GM12875 (cell line): ENCODE measurements at regions not wholly inside any gene's neighbourhood (a gene's known extent, or its start where the extent isn't known, plus 50 kb on each side); places are given as distances from the start of the nearest gene placed in this dataset.

Experiments
- H3K4me3 ChIP-seq: one replicate; pipeline ENCODE4 v1.5.1; 2011; ENCODE audit warnings: low read depth, low read length, control low read depth
- CTCF ChIP-seq: IDR thresholded peaks from 2 replicates; pipeline ENCODE4 v1.5.1; 2011; ENCODE audit warnings: low read depth, mild to moderate bottlenecking, control low read depth, inconsistent platforms, low read length, moderate library complexity, borderline replicate concordance; ENCODE audit not compliant: insufficient read depth

- no peak overlapping the region for H3K4me3 ChIP-seq
- no peak for TF ChIP-seq CTCF
Measured at GRCh38 chr12:67579662-67580003, 68.9 kb upstream of the DYRK2 start.

- no peak overlapping the region for H3K4me3 ChIP-seq
- TF ChIP-seq CTCF: no peak
Measured at GRCh38 chr12:67582238-67582834, 66.2 kb upstream of the DYRK2 start.

GRCh38 chr12:67582844-67583243, 65.7 kb upstream of the DYRK2 start:
- no peak for TF ChIP-seq CTCF
- no peak overlapping the region for H3K4me3 ChIP-seq

- no peak for TF ChIP-seq CTCF
- H3K4me3 ChIP-seq: no peak overlapping the region
Measured at GRCh38 chr12:67586951-67587350, 61.6 kb upstream of the DYRK2 start.

GRCh38 chr12:67589078-67589477, 59.5 kb upstream of the DYRK2 start:
- TF ChIP-seq CTCF: no peak
- H3K4me3 ChIP-seq: no peak overlapping the region

GRCh38 chr12:67590149-67590790, 58.3 kb upstream of the DYRK2 start:
- no peak for TF ChIP-seq CTCF
- no peak overlapping the region for H3K4me3 ChIP-seq

GRCh38 chr12:67592228-67593011, 56.1 kb upstream of the DYRK2 start:
- H3K4me3 ChIP-seq: no peak overlapping the region
- no peak for TF ChIP-seq CTCF
